ENCODE measurements at regions not wholly inside any gene's neighbourhood (a gene's known extent, or its start where the extent isn't known, plus 50 kb on each side); places are given as distances from the start of the nearest gene placed in this dataset.

- Histone ChIP-seq H3K27ac (ENCODE audit: low read length) (no peak overlapping the region), H3K36me3 (ENCODE audit: insufficient read depth, low read depth, low read length) (no peaks in the 10 kb centered on the region), H3K9ac (ENCODE audit: low read depth, low read length) (peak overlapping the region; percentile 47; the same call in 1 of the 2 replicates), H3K4me1 (ENCODE audit: insufficient read depth, low read length) (peaks cover 41% of the 10 kb centered on the region; the same call in 1 of the 2 replicates), H3K9me3 (ENCODE audit: insufficient read depth, low read depth, low read length) (no peaks in the 10 kb centered on the region), H3K27me3 (ENCODE audit: insufficient read depth, low read length) (no peaks in the 10 kb centered on the region; the same call in 1 of the 2 replicates), H3K4me3 (ENCODE audit: low read length) (no peak overlapping the region; the same call in 1 of the 2 replicates)
These were observed 172.4 kb upstream of the HS6ST1 start for GRCh38 chr2:128490881-128491691.

- peaks cover 41% of the 10 kb centered on the region; the same call in 1 of the 2 replicates for H3K4me1 ChIP-seq (ENCODE audit: insufficient read depth, low read length)
- no peaks in the 10 kb centered on the region for H3K9me3 ChIP-seq (ENCODE audit: insufficient read depth, low read depth, low read length)
- H3K27me3 ChIP-seq (ENCODE audit: insufficient read depth, low read length) = no peaks in the 10 kb centered on the region; the same call in 1 of the 2 replicates
- H3K36me3 ChIP-seq (ENCODE audit: insufficient read depth, low read depth, low read length) = no peaks in the 10 kb centered on the region
- peak overlapping the region; percentile 47; the same call in 1 of the 2 replicates for H3K9ac ChIP-seq (ENCODE audit: low read depth, low read length)
- no peak overlapping the region for H3K27ac ChIP-seq (ENCODE audit: low read length)
- H3K4me3 ChIP-seq (ENCODE audit: low read length) = peak overlapping the region; percentile 36; the same call in 1 of the 2 replicates
These were observed 173.1 kb upstream of the HS6ST1 start for GRCh38 chr2:128491692-128492244.

GRCh38 chr2:128492966-128493811 lies 174.5 kb upstream of the HS6ST1 start:
- no peaks in the 10 kb centered on the region; the same call in 1 of the 2 replicates for H3K27me3 ChIP-seq (ENCODE audit: insufficient read depth, low read length)
- H3K9me3 ChIP-seq (ENCODE audit: insufficient read depth, low read depth, low read length) = no peaks in the 10 kb centered on the region
- H3K9ac ChIP-seq (ENCODE audit: low read depth, low read length) = peak overlapping the region; percentile 47; the same call in 1 of the 2 replicates
- no peak overlapping the region for H3K27ac ChIP-seq (ENCODE audit: low read length)
- H3K4me3 ChIP-seq (ENCODE audit: low read length) = no peak overlapping the region
- peaks cover 36% of the 10 kb centered on the region; the same call in 1 of the 2 replicates for H3K4me1 ChIP-seq (ENCODE audit: insufficient read depth, low read length)
- no peaks in the 10 kb centered on the region for H3K36me3 ChIP-seq (ENCODE audit: insufficient read depth, low read depth, low read length)

DNA sequence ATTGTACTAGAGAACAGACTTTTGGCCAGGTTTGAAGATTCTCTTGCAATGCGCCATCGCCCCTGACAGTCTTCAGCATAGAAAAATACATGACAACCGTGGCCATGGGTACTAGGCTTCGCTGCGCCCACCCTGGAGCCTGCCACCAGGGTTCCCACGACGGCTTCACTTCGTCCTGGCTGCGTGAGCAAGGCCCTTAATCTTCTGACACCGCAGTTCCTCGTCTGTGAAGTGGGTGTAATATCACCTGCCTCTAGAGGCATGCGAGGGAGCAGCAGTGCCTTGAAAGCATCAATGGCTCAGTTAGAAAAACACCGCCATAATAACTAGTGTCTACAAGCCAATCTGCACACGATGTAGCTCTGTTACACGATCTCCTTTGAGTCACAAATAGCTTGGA lies 175.2 kb upstream of the HS6ST1 start:
- Histone ChIP-seq H3K36me3 (ENCODE audit: insufficient read depth, low read depth, low read length) (no peaks in the 10 kb centered on the region), H3K27me3 (ENCODE audit: insufficient read depth, low read length) (no peaks in the 10 kb centered on the region; the same call in 1 of the 2 replicates), H3K4me3 (ENCODE audit: low read length) (no peak overlapping the region), H3K4me1 (ENCODE audit: insufficient read depth, low read length) (peaks cover 29% of the 10 kb centered on the region; the same call in 1 of the 2 replicates), H3K27ac (ENCODE audit: low read length) (no peak overlapping the region), H3K9me3 (ENCODE audit: insufficient read depth, low read depth, low read length) (no peaks in the 10 kb centered on the region), H3K9ac (ENCODE audit: low read depth, low read length) (no peak overlapping the region)

- Histone ChIP-seq H3K4me1 (ENCODE audit: insufficient read depth, low read length) (peaks cover 25% of the 10 kb centered on the region; the same call in 1 of the 2 replicates), H3K9ac (ENCODE audit: low read depth, low read length) (no peak overlapping the region)
These were observed 175.6 kb upstream of the HS6ST1 start for GRCh38 chr2:128494307-128494639.

DNA sequence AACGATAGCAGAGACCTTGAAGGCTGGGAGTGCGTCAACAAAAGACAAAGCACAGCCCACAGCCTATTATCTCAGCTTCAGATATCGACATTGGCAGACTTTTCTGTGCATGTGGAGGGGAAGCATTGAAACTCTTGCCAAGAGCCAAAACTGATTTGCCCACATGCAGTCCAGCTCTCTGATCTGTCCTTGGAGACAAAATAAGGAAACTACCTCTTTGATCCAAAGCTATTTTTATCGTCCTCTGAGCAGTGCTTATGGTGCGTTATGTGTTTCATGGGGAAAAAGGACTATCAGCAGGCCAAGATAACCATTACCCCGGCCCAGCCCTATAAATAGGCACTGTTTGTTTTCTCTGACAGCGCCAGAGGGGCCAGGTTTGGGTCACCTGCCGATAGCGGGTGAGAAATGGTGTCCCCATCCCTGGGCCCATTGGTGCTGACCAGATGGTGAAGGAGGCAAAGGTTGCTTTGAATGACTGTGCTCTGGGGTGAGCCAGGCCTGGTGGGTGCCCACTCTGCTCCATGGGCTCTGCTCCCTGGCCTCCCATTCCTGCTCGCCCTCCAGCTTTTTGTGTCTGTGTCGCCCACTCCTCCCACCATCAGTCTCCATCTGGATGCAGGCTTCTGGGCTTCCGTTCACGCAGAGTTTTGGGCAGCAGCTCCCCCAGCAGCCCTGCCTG lies 176.1 kb upstream of the HS6ST1 start:
- Histone ChIP-seq H3K4me1 (ENCODE audit: insufficient read depth, low read length) (peaks cover 22% of the 10 kb centered on the region; the same call in 1 of the 2 replicates), H3K4me3 (ENCODE audit: low read length) (no peak overlapping the region), H3K27me3 (ENCODE audit: insufficient read depth, low read length) (no peaks in the 10 kb centered on the region; the same call in 1 of the 2 replicates), H3K36me3 (ENCODE audit: insufficient read depth, low read depth, low read length) (no peaks in the 10 kb centered on the region), H3K9ac (ENCODE audit: low read depth, low read length) (no peak overlapping the region), H3K27ac (ENCODE audit: low read length) (no peak overlapping the region), H3K9me3 (ENCODE audit: insufficient read depth, low read depth, low read length) (no peaks in the 10 kb centered on the region)

More at GRCh38 chr2:128494307-128494639, 175.6 kb upstream of the HS6ST1 start:
- H3K36me3 ChIP-seq (ENCODE audit: insufficient read depth, low read depth, low read length) = no peaks in the 10 kb centered on the region
- no peaks in the 10 kb centered on the region; the same call in 1 of the 2 replicates for H3K27me3 ChIP-seq (ENCODE audit: insufficient read depth, low read length)
- H3K9me3 ChIP-seq (ENCODE audit: insufficient read depth, low read depth, low read length) = no peaks in the 10 kb centered on the region
- H3K4me3 ChIP-seq (ENCODE audit: low read length) = no peak overlapping the region
- H3K27ac ChIP-seq (ENCODE audit: low read length) = no peak overlapping the region

GRCh38 chr2:128495996-128496547 lies 177.4 kb upstream of the HS6ST1 start:
- H3K36me3 ChIP-seq (ENCODE audit: insufficient read depth, low read depth, low read length) = no peaks in the 10 kb centered on the region
- H3K27me3 ChIP-seq (ENCODE audit: insufficient read depth, low read length) = no peaks in the 10 kb centered on the region; the same call in 1 of the 2 replicates
- no peaks in the 10 kb centered on the region for H3K9me3 ChIP-seq (ENCODE audit: insufficient read depth, low read depth, low read length)
- H3K9ac ChIP-seq (ENCODE audit: low read depth, low read length) = no peak overlapping the region
- H3K4me1 ChIP-seq (ENCODE audit: insufficient read depth, low read length) = peaks cover 11% of the 10 kb centered on the region; the same call in 1 of the 2 replicates
- H3K4me3 ChIP-seq (ENCODE audit: low read length) = no peak overlapping the region
- no peak overlapping the region for H3K27ac ChIP-seq (ENCODE audit: low read length)

- no peak overlapping the region for H3K9ac ChIP-seq (ENCODE audit: low read depth, low read length)
- H3K4me1 ChIP-seq (ENCODE audit: insufficient read depth, low read length) = peaks cover 8% of the 10 kb centered on the region; the same call in 1 of the 2 replicates
- H3K27me3 ChIP-seq (ENCODE audit: insufficient read depth, low read length) = no peaks in the 10 kb centered on the region; the same call in 1 of the 2 replicates
- no peak overlapping the region for H3K27ac ChIP-seq (ENCODE audit: low read length)
- H3K4me3 ChIP-seq (ENCODE audit: low read length) = no peak overlapping the region
- H3K36me3 ChIP-seq (ENCODE audit: insufficient read depth, low read depth, low read length) = no peaks in the 10 kb centered on the region
- no peaks in the 10 kb centered on the region for H3K9me3 ChIP-seq (ENCODE audit: insufficient read depth, low read depth, low read length)
These were observed 178.0 kb upstream of the HS6ST1 start for GRCh38 chr2:128496700-128497099.

- no peaks in the 10 kb centered on the region; the same call in 1 of the 2 replicates for H3K27me3 ChIP-seq (ENCODE audit: insufficient read depth, low read length)
- peaks cover 4% of the 10 kb centered on the region; the same call in 1 of the 2 replicates for H3K4me1 ChIP-seq (ENCODE audit: insufficient read depth, low read length)
- H3K9me3 ChIP-seq (ENCODE audit: insufficient read depth, low read depth, low read length) = no peaks in the 10 kb centered on the region
- no peaks in the 10 kb centered on the region for H3K36me3 ChIP-seq (ENCODE audit: insufficient read depth, low read depth, low read length)
- no peak overlapping the region for H3K4me3 ChIP-seq (ENCODE audit: low read length)
- H3K27ac ChIP-seq (ENCODE audit: low read length) = no peak overlapping the region
- H3K9ac ChIP-seq (ENCODE audit: low read depth, low read length) = no peak overlapping the region
These were observed 178.8 kb upstream of the HS6ST1 start for GRCh38 chr2:128497461-128497860.

DNA sequence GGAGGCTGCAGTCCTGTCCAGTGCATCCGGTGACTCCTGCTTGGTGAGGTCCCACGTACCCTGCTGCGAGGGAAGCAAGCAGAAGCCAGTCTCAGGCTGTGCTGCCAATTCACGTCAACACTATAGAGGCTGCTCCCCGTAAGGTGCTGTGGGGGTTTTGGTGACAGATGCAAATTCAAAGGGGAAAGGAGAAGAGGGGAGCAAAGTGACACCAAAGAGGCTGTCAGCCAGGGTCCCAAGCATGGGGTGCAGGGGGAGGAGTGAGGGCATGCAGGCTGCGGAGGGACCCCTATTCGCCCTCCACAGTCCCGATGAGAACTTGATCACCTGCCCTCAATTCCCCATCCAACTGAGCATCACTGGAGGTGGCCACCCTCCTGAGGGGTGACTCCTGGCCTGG lies 179.4 kb upstream of the HS6ST1 start:
- Histone ChIP-seq H3K4me3 (ENCODE audit: low read length) (no peak overlapping the region), H3K27me3 (ENCODE audit: insufficient read depth, low read length) (no peaks in the 10 kb centered on the region; the same call in 1 of the 2 replicates), H3K4me1 (ENCODE audit: insufficient read depth, low read length) (no peaks in the 10 kb centered on the region; the same call in 1 of the 2 replicates), H3K36me3 (ENCODE audit: insufficient read depth, low read depth, low read length) (no peaks in the 10 kb centered on the region), H3K27ac (ENCODE audit: low read length) (no peak overlapping the region), H3K9me3 (ENCODE audit: insufficient read depth, low read depth, low read length) (no peaks in the 10 kb centered on the region), H3K9ac (ENCODE audit: low read depth, low read length) (no peak overlapping the region)
